ENCODE measurements at regions not wholly inside any gene's neighbourhood (a gene's known extent, or its start where the extent isn't known, plus 50 kb on each side); places are given as distances from the start of the nearest gene placed in this dataset.
"Not testable (repeated sequence)": the region's sequence is repeated elsewhere in the genome, so short reads cannot be mapped to it uniquely, and the experiment has no call there.

DNA sequence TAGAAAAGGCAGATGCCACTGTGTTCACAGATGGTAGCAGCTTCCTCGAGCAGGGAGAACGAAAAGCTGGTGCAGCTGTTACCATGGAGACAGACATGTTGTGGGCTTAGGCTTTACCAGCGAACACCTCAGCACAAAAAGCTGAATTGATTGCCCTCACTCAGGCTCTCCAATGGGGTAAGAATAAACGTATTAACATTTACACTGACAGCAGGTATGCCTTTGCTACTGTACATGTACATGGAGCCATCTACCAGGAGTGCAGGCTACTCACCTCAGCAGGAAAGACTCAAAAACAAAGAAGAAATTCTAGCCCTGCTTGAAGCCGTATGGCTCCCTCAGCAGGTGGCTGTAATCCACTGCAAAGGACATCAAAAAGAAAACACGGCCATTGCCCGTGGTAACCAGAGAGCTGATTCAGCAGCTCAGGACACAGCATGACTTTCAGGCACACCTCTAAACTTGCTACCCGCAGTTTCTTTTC lies 197.7 kb downstream of the ZNF737 start:
- TF ChIP-seq, protein P1, sequence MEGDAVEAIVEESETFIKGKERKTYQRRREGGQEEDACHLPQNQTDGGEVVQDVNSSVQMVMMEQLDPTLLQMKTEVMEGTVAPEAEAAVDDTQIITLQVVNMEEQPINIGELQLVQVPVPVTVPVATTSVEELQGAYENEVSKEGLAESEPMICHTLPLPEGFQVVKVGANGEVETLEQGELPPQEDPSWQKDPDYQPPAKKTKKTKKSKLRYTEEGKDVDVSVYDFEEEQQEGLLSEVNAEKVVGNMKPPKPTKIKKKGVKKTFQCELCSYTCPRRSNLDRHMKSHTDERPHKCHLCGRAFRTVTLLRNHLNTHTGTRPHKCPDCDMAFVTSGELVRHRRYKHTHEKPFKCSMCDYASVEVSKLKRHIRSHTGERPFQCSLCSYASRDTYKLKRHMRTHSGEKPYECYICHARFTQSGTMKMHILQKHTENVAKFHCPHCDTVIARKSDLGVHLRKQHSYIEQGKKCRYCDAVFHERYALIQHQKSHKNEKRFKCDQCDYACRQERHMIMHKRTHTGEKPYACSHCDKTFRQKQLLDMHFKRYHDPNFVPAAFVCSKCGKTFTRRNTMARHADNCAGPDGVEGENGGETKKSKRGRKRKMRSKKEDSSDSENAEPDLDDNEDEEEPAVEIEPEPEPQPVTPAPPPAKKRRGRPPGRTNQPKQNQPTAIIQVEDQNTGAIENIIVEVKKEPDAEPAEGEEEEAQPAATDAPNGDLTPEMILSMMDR (IDR thresholded peaks at IDR 0.05; ENCODE audit: low read depth, low read length), result no peak
- no peak overlapping the region for H3K4me3 ChIP-seq (ENCODE audit: low read depth, low read length)

DNA sequence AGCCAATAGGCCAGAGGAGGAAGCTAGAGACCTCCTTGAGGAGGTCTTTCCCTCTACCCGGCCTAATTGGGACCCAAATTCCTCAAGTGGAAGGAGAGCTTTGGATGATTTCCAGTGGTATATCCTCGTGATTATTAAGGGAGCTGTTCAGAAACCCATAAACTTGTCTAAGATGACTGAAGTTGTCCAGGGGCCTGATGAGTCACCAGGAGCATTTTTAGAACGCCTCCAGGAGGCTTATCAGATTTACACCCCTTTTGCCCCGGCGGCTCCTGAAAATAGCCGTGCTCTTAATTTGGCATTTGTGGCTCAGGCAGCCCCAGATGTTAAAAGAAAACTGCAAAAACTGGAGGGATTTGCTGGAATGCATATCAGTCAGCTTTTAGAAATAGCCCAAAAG lies 198.1 kb downstream of the ZNF486 start:
- H3K4me3 ChIP-seq (ENCODE audit: low read depth, low read length), result no peak overlapping the region
- TF ChIP-seq, protein P1 (IDR thresholded peaks at IDR 0.05; ENCODE audit: low read depth, low read length), result no peak

DNA sequence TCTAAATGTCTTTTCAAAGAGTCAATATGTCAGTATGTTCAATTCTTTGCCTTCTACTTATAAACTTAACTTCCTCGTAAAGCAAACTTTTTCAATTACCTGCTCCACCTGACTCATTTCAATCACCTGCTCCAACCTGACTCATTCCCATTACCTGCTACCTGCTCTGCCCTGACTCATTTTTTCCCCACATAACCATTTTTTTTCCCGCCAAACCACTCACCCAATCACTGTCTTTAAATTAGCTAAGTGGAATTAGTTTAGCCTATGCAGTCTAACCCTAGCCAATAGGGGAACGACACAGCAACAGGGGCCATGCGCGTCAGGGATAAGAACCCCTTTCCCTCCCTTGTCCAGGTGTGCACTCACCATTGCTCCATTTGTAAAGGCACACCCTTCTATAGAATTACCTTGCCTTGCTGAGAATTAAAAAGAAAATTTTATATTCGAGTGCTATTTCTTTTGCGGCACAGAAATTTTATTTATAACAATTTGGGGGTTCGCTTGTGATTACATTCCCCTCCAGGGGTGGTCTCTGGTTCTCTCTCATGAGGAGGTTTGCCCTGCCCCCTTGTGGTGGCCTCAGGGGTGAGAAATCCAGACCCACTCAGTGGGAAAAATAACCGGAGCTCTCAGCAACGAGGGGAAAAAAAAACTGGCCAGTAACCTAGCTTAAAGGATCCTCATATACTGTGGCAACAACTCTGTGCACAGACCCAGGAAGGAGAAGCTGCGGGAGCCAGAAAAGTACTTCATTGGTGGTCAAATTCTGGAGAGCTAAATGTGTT lies 193.1 kb downstream of the ZNF486 start:
- H3K4me3 ChIP-seq (ENCODE audit: low read depth, low read length), result no peak overlapping the region
- TF ChIP-seq, protein P1 (IDR thresholded peaks at IDR 0.05; ENCODE audit: low read depth, low read length), result no peak

DNA sequence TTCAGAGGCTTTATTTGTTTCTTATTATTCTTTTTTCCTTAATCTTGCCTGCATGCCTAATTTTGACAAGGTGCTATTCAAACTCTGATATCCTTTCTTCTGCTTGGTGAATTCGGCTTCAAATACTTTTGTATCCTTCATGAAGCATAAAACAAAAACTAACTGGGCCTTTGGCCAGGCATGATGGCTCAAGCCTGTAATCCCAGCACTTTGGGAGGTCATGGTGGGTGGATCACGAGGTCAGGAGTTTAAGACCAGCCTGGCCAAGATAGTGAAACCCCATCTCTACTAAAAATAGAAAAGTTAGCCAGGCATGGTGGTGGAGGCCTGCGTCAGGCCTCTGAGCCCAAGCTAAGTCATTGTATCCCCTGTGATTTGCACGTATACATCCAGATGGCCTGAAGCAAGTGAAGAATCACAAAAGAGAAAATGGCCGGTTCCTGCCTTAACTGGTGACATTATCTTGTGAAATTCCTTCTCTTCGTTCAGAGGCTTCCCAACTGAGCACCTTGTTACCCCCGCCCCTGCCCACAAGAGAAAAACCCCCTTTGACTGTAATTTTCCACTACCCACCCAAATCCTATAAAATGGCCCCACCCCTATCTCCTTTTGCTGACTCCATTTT lies 191.9 kb downstream of the ZNF486 start:
- not testable (repeated sequence) for H3K4me3 ChIP-seq (ENCODE audit: low read depth, low read length)

DNA sequence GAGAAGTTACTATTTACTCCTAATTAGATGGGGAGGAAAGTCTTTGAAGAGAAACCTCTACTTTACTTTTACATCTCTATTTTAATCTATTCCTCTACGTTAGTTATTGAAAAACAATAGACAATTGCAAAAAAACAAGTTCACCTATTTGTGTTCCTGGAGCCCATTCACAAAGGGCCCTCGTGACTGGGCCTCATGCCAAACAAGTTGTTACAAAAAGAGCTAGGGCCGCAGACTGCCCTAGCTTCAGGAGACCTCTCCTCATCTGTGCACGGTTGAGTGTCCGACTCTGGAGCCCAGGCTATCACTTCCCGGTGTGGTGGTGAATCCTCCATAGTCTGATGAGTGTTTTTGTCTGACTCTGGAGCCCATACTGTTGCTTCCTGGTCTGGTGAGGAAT lies 190.9 kb downstream of the ZNF486 start:
- H3K4me3 ChIP-seq (ENCODE audit: low read depth, low read length), result no peak overlapping the region
- TF ChIP-seq, protein P1 (IDR thresholded peaks at IDR 0.05; ENCODE audit: low read depth, low read length), result no peak

DNA sequence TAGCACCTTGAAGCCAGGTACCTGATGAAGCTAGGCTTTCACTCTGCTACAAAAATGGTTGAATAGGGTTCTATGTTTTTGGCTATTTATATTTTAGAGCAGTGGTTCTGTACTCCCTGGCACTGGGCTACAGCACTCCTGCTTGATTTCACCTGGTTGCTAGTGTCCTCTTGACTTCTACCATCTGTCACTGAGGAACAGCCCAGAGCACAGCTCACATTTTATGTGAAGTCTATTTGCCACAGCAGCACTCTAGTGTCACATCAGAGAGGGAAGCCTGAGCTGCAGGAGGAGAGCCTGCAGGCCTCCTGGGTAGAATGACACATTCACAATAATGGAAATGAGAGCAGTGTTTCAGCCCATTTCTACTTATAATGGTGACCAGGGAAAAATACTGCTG lies 184.2 kb downstream of the ZNF486 start:
- H3K4me3 ChIP-seq (ENCODE audit: low read depth, low read length), result no peak overlapping the region

DNA sequence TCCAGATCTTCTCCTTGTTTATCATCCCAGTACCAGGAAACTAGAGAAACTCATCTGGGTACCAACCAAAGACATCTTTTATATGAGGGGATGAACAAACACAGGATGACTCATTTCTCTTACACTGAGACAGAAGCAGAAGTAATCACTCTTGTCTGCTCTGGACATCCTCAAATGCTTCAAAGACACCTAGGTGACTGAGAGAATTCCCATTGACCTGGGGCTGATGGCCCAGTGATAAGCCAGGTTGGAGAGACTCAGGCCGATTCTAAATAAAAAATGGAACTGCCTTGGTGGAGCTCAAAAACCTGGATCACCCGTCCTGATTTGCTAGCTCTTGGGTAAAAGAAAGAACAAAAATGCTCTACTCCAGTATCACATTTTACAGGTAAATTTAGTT lies 182.2 kb downstream of the ZNF486 start:
- no peak overlapping the region for H3K4me3 ChIP-seq (ENCODE audit: low read depth, low read length)
- TF ChIP-seq, protein P1 (IDR thresholded peaks at IDR 0.05; ENCODE audit: low read depth, low read length), result no peak

More for the DNA sequence above, 184.2 kb downstream of the ZNF486 start:
- TF ChIP-seq, protein P1 (IDR thresholded peaks at IDR 0.05; ENCODE audit: low read depth, low read length), result no peak
